ENCODE measurements at regions not wholly inside any gene's neighbourhood (a gene's known extent, or its start where the extent isn't known, plus 50 kb on each side); places are given as distances from the start of the nearest gene placed in this dataset.

DNA sequence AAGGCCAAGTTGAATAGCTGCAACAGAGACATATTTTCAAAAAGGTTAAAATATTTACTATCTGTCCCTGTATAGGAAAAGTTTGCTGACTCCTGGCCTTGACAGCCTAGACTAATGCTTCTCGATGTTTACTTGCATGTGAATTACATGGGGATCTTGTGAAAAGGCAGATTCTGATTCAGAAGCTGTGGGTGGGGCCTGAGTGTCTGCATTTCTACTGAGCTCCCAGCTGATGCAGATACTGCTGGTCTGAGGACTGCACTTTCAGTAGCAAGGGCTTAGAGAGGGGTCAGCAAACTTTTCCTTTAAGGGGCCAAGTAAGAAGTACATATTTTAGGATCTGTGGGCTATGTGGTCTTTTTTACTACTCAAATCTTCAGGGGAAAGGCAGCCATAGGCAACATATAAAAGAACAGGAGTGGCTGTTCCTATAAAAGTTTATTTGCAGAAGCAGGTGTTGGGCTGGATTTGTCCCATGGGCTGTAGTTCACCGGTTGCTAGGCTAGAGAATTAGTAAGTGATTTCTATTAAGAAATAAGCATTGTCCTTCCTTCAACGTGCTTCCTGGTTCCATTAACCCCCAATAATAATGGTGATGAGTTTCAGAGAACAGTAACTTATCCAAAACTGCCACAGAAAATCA lies 97.2 kb upstream of the PDE5A start (continued):
- TF ChIP-seq HDAC3 (IDR thresholded peaks at IDR 0.05; ENCODE audit: borderline replicate concordance, partially characterized antibody) (no peak), NRF1 (conservative IDR thresholded peaks at IDR 0.05 in 1 of 2, IDR thresholded peaks at IDR 0.05 in 1 of 2) (no peak), HLTF (IDR thresholded peaks at IDR 0.05) (no peak), FOXM1 (IDR thresholded peaks at IDR 0.05; ENCODE audit: low read depth) (no peak), FOXM1 (CRISPR knock-in tag; IDR thresholded peaks at IDR 0.05; ENCODE audit: low read depth) (no peak), MBD2 (IDR thresholded peaks at IDR 0.05; ENCODE audit: borderline replicate concordance, low read depth) (no peak)
- TF ChIP-seq, protein P1, sequence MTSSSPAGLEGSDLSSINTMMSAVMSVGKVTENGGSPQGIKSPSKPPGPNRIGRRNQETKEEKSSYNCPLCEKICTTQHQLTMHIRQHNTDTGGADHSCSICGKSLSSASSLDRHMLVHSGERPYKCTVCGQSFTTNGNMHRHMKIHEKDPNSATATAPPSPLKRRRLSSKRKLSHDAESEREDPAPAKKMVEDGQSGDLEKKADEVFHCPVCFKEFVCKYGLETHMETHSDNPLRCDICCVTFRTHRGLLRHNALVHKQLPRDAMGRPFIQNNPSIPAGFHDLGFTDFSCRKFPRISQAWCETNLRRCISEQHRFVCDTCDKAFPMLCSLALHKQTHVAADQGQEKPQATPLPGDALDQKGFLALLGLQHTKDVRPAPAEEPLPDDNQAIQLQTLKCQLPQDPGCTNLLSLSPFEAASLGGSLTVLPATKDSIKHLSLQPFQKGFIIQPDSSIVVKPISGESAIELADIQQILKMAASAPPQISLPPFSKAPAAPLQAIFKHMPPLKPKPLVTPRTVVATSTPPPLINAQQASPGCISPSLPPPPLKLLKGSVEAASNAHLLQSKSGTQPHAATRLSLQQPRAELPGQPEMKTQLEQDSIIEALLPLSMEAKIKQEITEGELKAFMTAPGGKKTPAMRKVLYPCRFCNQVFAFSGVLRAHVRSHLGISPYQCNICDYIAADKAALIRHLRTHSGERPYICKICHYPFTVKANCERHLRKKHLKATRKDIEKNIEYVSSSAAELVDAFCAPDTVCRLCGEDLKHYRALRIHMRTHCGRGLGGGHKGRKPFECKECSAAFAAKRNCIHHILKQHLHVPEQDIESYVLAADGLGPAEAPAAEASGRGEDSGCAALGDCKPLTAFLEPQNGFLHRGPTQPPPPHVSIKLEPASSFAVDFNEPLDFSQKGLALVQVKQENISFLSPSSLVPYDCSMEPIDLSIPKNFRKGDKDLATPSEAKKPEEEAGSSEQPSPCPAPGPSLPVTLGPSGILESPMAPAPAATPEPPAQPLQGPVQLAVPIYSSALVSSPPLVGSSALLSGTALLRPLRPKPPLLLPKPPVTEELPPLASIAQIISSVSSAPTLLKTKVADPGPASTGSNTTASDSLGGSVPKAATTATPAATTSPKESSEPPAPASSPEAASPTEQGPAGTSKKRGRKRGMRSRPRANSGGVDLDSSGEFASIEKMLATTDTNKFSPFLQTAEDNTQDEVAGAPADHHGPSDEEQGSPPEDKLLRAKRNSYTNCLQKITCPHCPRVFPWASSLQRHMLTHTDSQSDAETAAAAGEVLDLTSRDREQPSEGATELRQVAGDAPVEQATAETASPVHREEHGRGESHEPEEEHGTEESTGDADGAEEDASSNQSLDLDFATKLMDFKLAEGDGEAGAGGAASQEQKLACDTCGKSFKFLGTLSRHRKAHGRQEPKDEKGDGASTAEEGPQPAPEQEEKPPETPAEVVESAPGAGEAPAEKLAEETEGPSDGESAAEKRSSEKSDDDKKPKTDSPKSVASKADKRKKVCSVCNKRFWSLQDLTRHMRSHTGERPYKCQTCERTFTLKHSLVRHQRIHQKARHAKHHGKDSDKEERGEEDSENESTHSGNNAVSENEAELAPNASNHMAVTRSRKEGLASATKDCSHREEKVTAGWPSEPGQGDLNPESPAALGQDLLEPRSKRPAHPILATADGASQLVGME (CRISPR knock-in tag; IDR thresholded peaks at IDR 0.05) = no peak

All from K562 (cell line).